HL-60 (cell line): ENCODE measurements at regions not wholly inside any gene's neighbourhood (a gene's known extent, or its start where the extent isn't known, plus 50 kb on each side); places are given as distances from the start of the nearest gene placed in this dataset.

Experiments used
- POLR2AphosphoS5 ChIP-seq: IDR thresholded peaks from 2 replicates; pipeline ENCODE4 v1.6.1; 2012; ENCODE audit warnings: low read depth
- TF ChIP-seq, protein P1 (sequence below): IDR thresholded peaks from one replicate; pipeline ENCODE4 v1.5.1; 2011; ENCODE audit warnings: low read length, control low read depth, inconsistent platforms; ENCODE audit not compliant: insufficient read depth

GRCh38 chr5:152246401-152246800, 158.7 kb downstream of the NMUR2 start:
- TF ChIP-seq, protein P1, sequence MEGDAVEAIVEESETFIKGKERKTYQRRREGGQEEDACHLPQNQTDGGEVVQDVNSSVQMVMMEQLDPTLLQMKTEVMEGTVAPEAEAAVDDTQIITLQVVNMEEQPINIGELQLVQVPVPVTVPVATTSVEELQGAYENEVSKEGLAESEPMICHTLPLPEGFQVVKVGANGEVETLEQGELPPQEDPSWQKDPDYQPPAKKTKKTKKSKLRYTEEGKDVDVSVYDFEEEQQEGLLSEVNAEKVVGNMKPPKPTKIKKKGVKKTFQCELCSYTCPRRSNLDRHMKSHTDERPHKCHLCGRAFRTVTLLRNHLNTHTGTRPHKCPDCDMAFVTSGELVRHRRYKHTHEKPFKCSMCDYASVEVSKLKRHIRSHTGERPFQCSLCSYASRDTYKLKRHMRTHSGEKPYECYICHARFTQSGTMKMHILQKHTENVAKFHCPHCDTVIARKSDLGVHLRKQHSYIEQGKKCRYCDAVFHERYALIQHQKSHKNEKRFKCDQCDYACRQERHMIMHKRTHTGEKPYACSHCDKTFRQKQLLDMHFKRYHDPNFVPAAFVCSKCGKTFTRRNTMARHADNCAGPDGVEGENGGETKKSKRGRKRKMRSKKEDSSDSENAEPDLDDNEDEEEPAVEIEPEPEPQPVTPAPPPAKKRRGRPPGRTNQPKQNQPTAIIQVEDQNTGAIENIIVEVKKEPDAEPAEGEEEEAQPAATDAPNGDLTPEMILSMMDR, result no peak
- no peak for TF ChIP-seq POLR2AphosphoS5
